KOPT-K1 (cell line): ENCODE measurements at regions not wholly inside any gene's neighbourhood (a gene's known extent, or its start where the extent isn't known, plus 50 kb on each side); places are given as distances from the start of the nearest gene placed in this dataset.

Experiments
- H3K27ac ChIP-seq: fragments of 200-600 bp; sonication (generic); 2 replicates; pipeline ENCODE4 v1.5.1; 2016; ENCODE audit warnings: antibody characterized with exemption, mild to moderate bottlenecking, low read depth, low read length; ENCODE audit not compliant: poor library complexity, severe bottlenecking
- H3K36me3 ChIP-seq: fragments of 200-600 bp; sonication (generic); 2 replicates; pipeline ENCODE4 v1.5.1; 2017; ENCODE audit warnings: antibody characterized with exemption, mild to moderate bottlenecking, low read length, moderate library complexity; ENCODE audit not compliant: insufficient read depth
- H3K9me3 ChIP-seq: fragments of 200-600 bp; sonication (generic); 2 replicates; pipeline ENCODE4 v1.5.1; 2017; ENCODE audit warnings: antibody characterized with exemption, low read length, mild to moderate bottlenecking; ENCODE audit not compliant: insufficient read depth, poor library complexity, severe bottlenecking

DNA sequence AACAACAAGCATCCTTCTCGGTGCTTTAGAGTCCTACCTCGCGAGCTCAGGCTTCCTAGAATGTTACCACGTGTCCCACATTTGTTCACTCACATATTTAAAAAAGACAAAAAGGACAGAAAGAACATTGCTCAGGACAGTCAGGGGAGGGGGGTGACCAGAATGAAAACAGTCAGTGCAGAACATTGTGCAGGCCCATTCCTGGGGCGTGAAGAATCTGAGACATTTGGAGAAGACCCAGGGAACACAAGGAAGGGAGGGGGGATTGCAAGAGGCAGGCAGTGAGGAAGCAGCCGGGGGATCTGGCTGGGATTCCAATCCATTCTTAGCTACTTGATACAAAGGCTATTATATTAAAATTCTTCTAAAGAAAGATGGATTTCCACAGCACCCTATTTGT is 270.4 kb upstream of the CITED2 start:
- no peaks in the 10 kb centered on the region for H3K9me3 ChIP-seq

DNA sequence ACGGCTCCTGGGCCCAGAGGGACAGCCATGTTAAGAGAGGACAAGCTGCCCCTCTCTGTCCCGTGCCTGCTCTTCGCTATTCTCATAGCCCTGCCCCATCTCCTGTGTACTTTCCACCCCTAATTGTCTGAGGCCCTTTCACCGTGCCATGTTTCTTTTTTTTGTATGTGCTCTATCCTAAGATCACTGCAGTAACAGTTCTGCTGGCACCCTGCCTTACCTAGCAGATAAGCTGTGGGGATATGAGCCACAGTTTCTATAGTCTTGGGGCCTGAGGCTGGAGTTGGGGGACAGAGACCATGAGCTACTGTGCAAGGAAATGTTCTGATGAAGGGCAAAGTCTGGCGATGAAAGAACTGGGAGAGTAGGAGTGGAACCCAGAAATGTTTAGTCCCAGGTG is 269.5 kb upstream of the CITED2 start:
- H3K9me3 ChIP-seq: no peaks in the 10 kb centered on the region
- no peak overlapping the region for H3K27ac ChIP-seq

More for the DNA sequence above, 270.4 kb upstream of the CITED2 start:
- no peak overlapping the region for H3K27ac ChIP-seq
- H3K36me3 ChIP-seq: no peaks in the 10 kb centered on the region

DNA sequence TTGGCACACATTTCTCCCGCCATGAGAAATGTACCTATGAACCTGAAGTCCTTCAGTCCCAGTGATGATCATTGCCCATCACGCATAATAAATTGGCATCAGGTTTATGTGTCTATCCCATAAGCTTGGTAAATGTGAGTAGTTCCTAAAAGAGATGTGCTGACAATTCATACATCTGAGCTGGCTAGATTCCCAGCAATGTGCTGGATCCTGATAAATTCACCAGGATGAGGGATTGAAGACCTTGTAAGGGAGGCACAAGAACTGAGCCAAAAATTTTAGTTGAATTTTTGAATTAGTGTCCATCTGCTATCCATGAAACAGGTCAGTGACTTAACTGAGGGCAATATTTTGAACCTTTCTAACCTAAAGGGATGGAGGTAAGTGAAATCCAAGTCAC is 267.9 kb upstream of the CITED2 start:
- no peak overlapping the region for H3K27ac ChIP-seq
- no peaks in the 10 kb centered on the region for H3K9me3 ChIP-seq

More for the DNA sequence above, 269.5 kb upstream of the CITED2 start:
- no peaks in the 10 kb centered on the region for H3K36me3 ChIP-seq

DNA sequence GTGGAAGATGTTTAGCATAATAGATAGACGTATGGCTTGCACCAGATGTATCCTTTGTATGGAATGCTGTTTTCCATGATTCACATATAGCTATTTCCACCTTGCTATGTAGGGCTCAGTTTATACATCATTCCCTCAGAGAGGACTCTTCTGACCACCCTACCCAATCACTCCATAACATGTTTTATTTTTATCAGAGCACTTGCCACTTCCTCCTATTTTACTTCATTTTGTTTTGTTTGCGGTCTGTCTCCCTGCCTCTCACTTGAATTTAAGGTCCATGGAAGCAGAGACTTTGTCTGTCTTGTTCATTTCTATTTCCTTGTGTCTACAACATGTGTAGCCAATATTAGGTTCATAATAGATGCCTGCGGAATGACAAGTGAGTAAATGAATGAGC is 266.9 kb upstream of the CITED2 start:
- H3K36me3 ChIP-seq: no peaks in the 10 kb centered on the region
- H3K27ac ChIP-seq: no peak overlapping the region
- H3K9me3 ChIP-seq: no peaks in the 10 kb centered on the region

More for the DNA sequence above, 267.9 kb upstream of the CITED2 start:
- H3K36me3 ChIP-seq: no peaks in the 10 kb centered on the region

DNA sequence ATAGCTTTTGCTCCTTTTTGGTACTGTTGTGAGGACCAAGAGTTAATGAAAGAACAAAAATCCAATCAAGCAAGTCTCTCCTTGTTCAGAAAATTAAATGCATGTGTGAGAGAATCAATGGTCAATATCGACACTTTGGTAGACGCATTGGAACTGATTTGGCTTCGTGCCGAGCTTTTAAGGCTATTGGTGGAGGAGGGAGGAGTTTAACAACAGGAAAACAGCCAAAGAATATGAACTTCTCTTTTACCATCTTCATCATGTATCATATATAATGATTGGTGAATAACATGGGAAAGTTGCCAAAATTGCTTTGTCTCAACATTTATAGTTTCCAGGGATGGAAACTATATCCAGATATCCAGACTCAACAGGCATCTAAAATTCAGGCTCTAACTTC is 266.5 kb upstream of the CITED2 start:
- no peaks in the 10 kb centered on the region for H3K9me3 ChIP-seq
- H3K27ac ChIP-seq: no peak overlapping the region
- no peaks in the 10 kb centered on the region for H3K36me3 ChIP-seq

DNA sequence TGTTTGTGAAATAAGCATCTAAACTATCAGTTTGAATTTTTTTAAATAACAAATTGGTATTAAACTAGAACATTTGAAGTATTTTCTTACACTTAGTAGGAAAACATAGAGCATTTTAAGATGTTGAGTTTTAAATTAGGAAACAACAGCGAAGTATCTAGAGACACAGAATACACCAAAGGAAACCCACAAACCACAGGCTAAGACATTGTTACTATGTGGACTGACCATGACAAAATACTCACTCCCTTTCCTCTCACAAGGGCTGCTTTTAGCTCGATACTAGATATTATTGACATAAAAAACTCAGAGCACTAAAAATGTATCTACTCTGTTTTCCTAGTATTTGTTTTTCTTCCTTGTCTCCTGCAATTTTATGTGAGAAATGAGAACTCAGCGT is 266.0 kb upstream of the CITED2 start:
- Histone ChIP-seq H3K27ac (no peak overlapping the region), H3K36me3 (no peaks in the 10 kb centered on the region), H3K9me3 (no peaks in the 10 kb centered on the region)

DNA sequence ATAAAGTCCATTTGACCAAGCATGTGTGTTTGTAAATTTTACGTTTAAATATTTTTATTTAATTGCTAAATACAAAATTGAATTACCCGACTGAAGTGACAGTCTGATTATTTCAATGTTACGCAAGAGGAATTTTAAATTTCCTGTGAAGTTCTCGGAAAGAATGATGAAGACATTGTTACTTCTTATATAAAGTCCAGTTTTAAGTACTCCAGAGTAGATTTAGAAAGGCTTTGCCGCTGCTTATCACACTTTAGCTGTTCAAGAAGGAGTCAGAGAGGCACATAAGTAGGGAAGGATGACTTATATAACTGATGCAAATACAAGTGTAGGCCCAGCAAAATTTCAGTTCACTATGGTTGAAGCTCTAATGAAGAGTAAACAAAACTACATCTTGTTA is 265.1 kb upstream of the CITED2 start:
- no peaks in the 10 kb centered on the region for H3K9me3 ChIP-seq
- H3K27ac ChIP-seq: no peak overlapping the region
- no peaks in the 10 kb centered on the region for H3K36me3 ChIP-seq

DNA sequence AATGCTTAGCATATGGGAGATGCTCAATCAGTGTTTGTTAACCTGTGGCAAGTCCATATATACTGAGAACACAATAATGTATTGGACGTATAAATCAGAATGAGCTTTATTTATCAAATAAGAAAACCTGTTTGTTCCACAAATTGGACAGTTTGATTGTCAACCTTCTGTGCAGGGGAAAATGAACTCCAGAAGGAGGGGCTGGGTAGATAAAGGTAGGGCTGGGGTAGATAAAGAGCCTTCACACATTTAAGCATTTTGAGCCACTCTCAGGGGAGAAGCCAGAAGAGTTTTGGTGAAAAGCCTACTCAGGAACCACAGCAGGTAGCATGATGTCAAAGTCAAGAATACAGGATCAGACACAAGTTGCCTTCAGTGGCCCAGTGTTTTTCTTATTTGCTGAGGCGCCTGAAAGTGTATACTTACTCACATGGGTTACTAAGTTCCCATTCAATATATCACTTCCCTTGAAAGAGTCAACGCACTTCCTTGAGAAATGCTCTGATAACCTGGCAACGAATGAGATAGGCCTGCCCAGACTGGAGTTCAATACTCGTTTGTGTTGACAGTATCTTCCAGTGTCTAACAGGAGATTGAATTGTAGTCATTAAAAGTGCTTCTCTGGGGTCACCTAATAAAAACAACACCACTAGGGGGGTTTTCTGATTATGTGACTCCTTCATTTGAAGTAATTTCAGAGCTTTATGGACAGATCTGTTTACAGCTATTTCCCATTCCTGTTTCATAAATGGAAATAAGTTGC is 263.9 kb upstream of the CITED2 start:
- Histone ChIP-seq H3K36me3 (no peaks in the 10 kb centered on the region), H3K27ac (no peak overlapping the region), H3K9me3 (no peaks in the 10 kb centered on the region)

DNA sequence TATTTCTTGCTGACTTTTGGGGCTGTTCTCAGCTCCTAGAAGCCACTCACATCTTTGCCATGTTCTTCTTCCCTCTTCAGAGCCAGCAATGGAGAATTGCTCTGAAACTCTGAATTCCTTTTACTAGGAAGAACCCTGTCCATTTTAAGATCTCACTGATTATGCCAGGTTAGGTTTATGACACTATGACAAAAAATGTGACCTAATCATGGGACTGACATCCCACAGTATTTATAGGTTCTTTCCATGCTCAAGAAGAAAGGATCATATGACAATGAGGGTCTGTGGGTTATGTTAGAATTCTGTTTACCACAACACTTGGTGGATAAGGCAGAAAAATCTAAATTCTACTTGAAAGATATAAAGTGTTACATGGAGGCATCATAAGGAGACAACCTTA is 263.3 kb upstream of the CITED2 start:
- H3K36me3 ChIP-seq: no peaks in the 10 kb centered on the region
- no peak overlapping the region for H3K27ac ChIP-seq
- no peaks in the 10 kb centered on the region for H3K9me3 ChIP-seq

DNA sequence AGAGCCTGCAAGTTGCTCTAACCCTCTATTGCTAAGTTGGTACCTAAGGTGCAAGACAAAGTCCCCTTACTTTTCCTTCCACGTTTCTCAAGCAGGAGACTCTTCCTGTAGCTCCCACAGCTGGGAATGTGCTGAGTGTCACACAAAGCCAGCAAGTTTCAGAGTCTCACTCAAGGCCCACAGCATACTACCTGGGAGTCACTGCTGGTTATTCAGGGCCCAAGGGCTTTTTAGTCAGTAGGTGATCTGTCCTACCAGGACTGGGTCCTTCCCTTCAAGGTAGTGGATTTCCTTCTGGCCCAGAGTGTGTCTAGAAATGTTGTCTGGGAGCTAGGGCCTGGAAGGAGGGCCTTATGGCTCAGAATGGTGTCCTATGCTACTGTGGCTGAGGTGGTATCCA is 261.9 kb upstream of the CITED2 start:
- Histone ChIP-seq H3K27ac (no peak overlapping the region), H3K9me3 (no peaks in the 10 kb centered on the region), H3K36me3 (no peaks in the 10 kb centered on the region)

DNA sequence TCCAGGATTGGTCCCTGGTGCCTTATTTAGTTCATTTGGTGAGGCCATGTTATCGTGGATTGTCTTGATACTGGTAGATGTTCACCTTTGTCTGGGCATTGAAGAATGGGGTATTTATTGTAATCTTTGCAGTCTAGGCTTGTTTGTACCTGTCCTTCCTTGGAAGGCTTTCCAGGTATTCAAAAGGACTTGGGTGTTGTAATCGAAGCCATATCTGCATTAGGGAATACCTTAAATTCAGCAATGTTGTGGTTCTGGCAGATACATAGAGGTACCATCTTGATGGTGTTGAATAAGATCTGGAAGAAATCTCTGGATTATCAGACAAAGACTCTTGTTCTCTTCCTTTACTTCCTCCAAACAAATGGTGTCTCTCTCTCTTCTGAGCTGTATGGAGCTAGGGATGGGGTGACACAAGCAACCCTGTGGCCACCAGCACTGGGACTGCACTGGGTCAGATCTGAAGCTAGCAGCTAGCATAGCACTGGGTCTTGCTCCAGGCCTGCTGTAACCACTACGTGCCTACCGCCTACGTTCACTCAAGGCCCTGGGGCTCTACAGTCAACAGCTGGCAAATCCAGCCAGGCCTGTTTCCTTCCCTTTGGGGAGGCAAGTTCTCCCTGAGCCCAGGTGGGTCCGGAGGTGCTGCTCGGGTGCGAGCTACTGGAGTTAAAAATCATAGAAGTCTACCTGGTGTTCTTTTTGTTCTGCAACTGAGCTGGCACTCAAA is 261.1 kb upstream of the CITED2 start:
- Histone ChIP-seq H3K36me3 (no peaks in the 10 kb centered on the region), H3K9me3 (no peaks in the 10 kb centered on the region), H3K27ac (no peak overlapping the region)

DNA sequence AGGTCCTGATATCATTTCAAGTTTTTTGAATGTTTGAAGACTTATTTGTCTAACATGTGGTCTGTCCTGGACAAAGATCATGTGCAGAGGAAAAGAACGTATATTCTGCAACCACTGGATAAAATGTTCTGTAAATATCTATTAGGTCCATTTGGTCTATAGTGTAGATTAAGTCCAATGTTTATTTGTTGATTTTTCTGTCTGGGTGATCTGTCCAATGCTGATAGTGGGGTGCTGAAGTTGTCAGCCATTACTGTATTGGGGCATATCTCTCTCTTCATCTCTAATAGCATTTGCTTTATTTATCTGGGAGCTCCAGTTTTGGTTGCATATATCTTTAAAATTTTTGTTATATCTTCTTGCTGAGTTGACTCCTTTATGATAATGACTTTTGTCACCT is 258.4 kb upstream of the CITED2 start:
- H3K9me3 ChIP-seq: no peaks in the 10 kb centered on the region
- H3K36me3 ChIP-seq: no peaks in the 10 kb centered on the region
- H3K27ac ChIP-seq: no peak overlapping the region

DNA sequence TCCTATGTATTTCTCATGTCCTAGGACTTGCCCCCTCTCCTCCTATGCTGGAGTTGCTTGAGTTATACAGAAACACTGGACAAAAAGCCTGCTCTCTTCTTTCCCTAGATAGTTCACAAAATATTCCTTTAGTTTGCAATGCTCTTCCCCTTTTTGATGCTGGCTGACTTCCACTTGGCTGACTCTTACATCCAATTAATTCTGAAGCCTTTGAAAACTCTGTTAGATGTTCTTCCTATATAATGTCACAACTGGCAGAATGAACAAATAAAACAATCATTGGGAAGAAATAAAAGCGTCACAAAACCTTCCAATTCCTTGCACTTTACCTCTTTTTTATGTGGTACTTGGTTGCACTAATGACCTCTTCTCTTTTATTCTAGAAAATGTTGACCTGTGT is 253.8 kb upstream of the CITED2 start:
- Histone ChIP-seq H3K27ac (no peak overlapping the region), H3K36me3 (no peaks in the 10 kb centered on the region), H3K9me3 (no peaks in the 10 kb centered on the region)

DNA sequence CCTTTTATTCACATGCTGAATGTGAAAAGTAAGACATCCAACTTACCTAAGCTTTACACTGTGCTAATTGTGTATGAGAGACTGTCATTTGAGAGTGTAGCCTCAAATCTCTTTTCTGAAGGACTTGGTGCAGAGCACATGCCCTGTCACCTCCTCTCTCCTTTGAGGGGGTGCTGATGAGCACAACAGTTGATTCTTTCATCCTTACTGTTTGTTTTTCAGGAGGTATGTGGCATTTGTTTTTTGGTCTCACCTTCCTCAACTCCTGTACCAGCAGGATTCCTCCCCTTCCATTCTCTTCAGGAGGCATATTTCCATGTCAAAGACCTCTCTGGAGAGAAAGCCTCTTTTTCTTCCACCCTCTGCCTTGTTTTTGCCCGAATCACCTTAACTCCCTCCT is 252.6 kb upstream of the CITED2 start:
- H3K9me3 ChIP-seq: no peaks in the 10 kb centered on the region
- H3K27ac ChIP-seq: no peak overlapping the region
- H3K36me3 ChIP-seq: no peaks in the 10 kb centered on the region

DNA sequence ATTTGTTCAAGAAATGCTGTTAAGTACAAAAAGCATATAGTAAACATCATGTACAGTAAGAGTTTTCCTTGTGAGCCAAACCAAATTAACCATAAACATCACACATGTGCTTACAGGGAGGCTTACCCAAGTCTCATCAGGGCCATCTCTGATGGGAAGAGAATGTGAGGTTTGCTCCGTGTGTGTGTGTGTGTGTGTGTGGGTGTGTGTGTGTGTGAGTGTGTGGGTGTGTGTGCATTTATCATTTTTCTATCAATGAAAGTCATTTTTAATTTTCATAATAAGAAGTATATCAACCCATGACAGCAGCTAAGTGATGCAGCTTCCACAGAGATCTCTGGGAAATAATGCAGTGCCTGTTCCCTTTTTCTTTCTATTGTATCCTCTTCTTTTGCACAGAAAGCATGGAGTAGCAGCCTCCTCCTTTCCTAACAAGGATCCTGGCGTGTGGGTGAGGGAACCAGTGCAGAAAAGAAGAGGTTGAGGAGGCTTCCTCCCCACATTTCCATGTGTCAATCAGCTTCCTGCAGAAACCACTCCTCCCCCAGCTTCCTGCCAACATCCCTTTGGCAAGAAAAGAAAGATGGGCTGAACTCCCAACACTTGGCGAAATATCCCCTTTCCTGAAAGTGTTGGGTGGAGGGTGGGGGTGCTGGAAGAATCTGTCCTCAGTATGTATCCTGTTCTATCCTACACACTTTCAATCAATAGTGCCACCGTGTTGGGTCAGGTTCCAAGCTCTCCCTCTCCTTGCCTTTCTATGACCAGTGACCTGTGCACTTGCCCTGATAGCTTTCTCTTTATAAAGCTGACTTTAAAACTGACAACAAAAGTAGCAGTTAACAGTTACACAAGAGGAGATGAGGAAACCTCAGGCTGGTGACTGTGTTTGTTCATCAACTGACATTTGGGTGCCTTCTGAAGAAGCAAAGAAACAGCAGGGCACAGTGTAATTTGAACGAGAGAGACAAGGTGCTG is 251.8 kb upstream of the CITED2 start:
- Histone ChIP-seq H3K36me3 (no peaks in the 10 kb centered on the region), H3K9me3 (no peaks in the 10 kb centered on the region), H3K27ac (no peak overlapping the region)
